ENCODE measurements at regions not wholly inside any gene's neighbourhood (a gene's known extent, or its start where the extent isn't known, plus 50 kb on each side); places are given as distances from the start of the nearest gene placed in this dataset.
"Not testable (repeated sequence)": the region's sequence is repeated elsewhere in the genome, so short reads cannot be mapped to it uniquely, and the experiment has no call there.

GRCh38 chr1:88457197-88457596 lies 226.9 kb upstream of the PKN2 start:
- no peak for DNase-seq

- DNase-seq, result no peak
These were observed 223.1 kb upstream of the PKN2 start for GRCh38 chr1:88461007-88461406.

GRCh38 chr1:88462096-88462487 lies 222.0 kb upstream of the PKN2 start:
- no peak for DNase-seq

GRCh38 chr1:88462488-88463261 lies 221.4 kb upstream of the PKN2 start:
- peak; percentile 8 for DNase-seq

GRCh38 chr1:88463401-88463985 lies 220.6 kb upstream of the PKN2 start:
- no peak for DNase-seq

GRCh38 chr1:88466011-88466410 lies 218.1 kb upstream of the PKN2 start:
- DNase-seq, result no peak

GRCh38 chr1:88466899-88467580 lies 217.0 kb upstream of the PKN2 start:
- DNase-seq, result no peak

- no peak for DNase-seq
These were observed 211.8 kb upstream of the PKN2 start for GRCh38 chr1:88472298-88472697.

GRCh38 chr1:88472714-88473113 lies 211.4 kb upstream of the PKN2 start:
- no peak for DNase-seq

GRCh38 chr1:88474555-88475304 lies 209.3 kb upstream of the PKN2 start:
- no peak for DNase-seq

- no peak for DNase-seq
These were observed 199.2 kb upstream of the PKN2 start for GRCh38 chr1:88484881-88485280.

- no peak for DNase-seq
These were observed 195.8 kb upstream of the PKN2 start for GRCh38 chr1:88488237-88488636.

- DNase-seq, result no peak
These were observed 193.4 kb upstream of the PKN2 start for GRCh38 chr1:88490676-88491075.

- DNase-seq, result no peak
These were observed 184.4 kb upstream of the PKN2 start for GRCh38 chr1:88499671-88500070.

GRCh38 chr1:88502886-88503285 lies 181.2 kb upstream of the PKN2 start:
- DNase-seq, result no peak

- DNase-seq, result no peak
These were observed 180.4 kb upstream of the PKN2 start for GRCh38 chr1:88503646-88504045.

GRCh38 chr1:88504601-88505000 lies 179.5 kb upstream of the PKN2 start:
- no peak for DNase-seq

GRCh38 chr1:88509379-88509778 lies 174.7 kb upstream of the PKN2 start:
- DNase-seq, result no peak

- DNase-seq, result no peak
These were observed 169.5 kb upstream of the PKN2 start for GRCh38 chr1:88514544-88515060.

- not testable (repeated sequence) for DNase-seq
These were observed 166.6 kb upstream of the PKN2 start for GRCh38 chr1:88517499-88517898.

- DNase-seq, result no peak
These were observed 164.9 kb upstream of the PKN2 start for GRCh38 chr1:88519156-88519555.

GRCh38 chr1:88523854-88524528 lies 160.1 kb upstream of the PKN2 start:
- DNase-seq, result no peak

GRCh38 chr1:88526456-88526855 lies 157.6 kb upstream of the PKN2 start:
- no peak for DNase-seq

All from HCEC 1CT (cell line).